Mucosa of descending colon (tissue), 3 donors: ENCODE measurements at regions not wholly inside any gene's neighbourhood (a gene's known extent, or its start where the extent isn't known, plus 50 kb on each side); places are given as distances from the start of the nearest gene placed in this dataset.
"Not testable (repeated sequence)": the region's sequence is repeated elsewhere in the genome, so short reads cannot be mapped to it uniquely, and the experiment has no call there.

Source experiments
- ATAC-seq: fragments of 200-7000 bp; cut with Tn5 transposase; one replicate; pipeline ENCODE4 v1.9.1; 2020; ENCODE audit warnings: mild to moderate bottlenecking, moderate library complexity
- DNase-seq, 3 donors: peaks; one replicate each; pipeline ENCODE4 v3.0.0-alpha.2; 2020
- H3K36me3 ChIP-seq: fragments of 200-600 bp; one replicate; pipeline ENCODE4 v1.8.0; 2021; ENCODE audit warnings: low read depth, mild to moderate bottlenecking
- H3K4me1 ChIP-seq: fragments of 200-600 bp; one replicate; pipeline ENCODE4 v1.8.0; 2021; ENCODE audit warnings: low read depth, mild to moderate bottlenecking
- H3K4me3 ChIP-seq: fragments of 200-600 bp; one replicate; pipeline ENCODE4 v1.8.0; 2021; ENCODE audit warnings: mild to moderate bottlenecking
- H3K9me3 ChIP-seq: fragments of 200-600 bp; one replicate; pipeline ENCODE4 v1.8.0; 2021; ENCODE audit warnings: mild to moderate bottlenecking
- CTCF ChIP-seq: fragments of 200-600 bp; IDR thresholded peaks from one replicate; pipeline ENCODE4 v1.8.0; 2022; ENCODE audit warnings: antibody characterized with exemption, mild to moderate bottlenecking
- intact Hi-C, 2 donors: fragments of 100-400 bp; cut with DNase I in 1 of 2; cut with micrococcal nuclease in 1 of 2; formaldehyde crosslinking; loops; one replicate each; pipeline versions ENCODE4 v1.11.0 to v1.11.1; 2022; cut with DNase I, micrococcal nuclease
- donor health status: DM: no; HTN: no; CAD: no; lungs with moderate emphysema.
- donor health status: DM: no; HTN: no; CAD: no.
- donor health status: DM: no; HTN: yes; CAD: no.

- Histone ChIP-seq H3K36me3 (no peaks in the 10 kb centered on the region), H3K4me1 (no peaks in the 10 kb centered on the region), H3K9me3 (no peaks in the 10 kb centered on the region), H3K4me3 (no peak overlapping the region)
- ATAC-seq = no peak
- DNase-seq = no peak
- intact Hi-C loops = no loop called here
- TF ChIP-seq CTCF = no peak
Measured at GRCh38 chr3:139132976-139133375, 88.3 kb upstream of the PRR23C start.

GRCh38 chr3:139134678-139135372 lies 90.1 kb upstream of the PRR23C start:
- ATAC-seq = no peak

GRCh38 chr3:139135657-139136056 lies 91.0 kb upstream of the PRR23C start:
- H3K9me3 ChIP-seq = no peaks in the 10 kb centered on the region
- ATAC-seq (no peak), DNase-seq (no peak)
- intact Hi-C loops = no loop called here
- H3K4me1 ChIP-seq = no peaks in the 10 kb centered on the region
- no peaks in the 10 kb centered on the region for H3K36me3 ChIP-seq
- no peak for TF ChIP-seq CTCF
- no peak overlapping the region for H3K4me3 ChIP-seq

More at GRCh38 chr3:139134678-139135372, 90.1 kb upstream of the PRR23C start:
- no peak for TF ChIP-seq CTCF
- Histone ChIP-seq H3K4me3 (no peak overlapping the region), H3K9me3 (no peaks in the 10 kb centered on the region), H3K4me1 (no peaks in the 10 kb centered on the region), H3K36me3 (no peaks in the 10 kb centered on the region)
- intact Hi-C loops = no loop called here
- no peak for DNase-seq

GRCh38 chr3:139136469-139137202 lies 91.9 kb upstream of the PRR23C start:
- ATAC-seq (no peak), DNase-seq (no peak)
- no peak for TF ChIP-seq CTCF
- Histone ChIP-seq H3K4me1 (no peaks in the 10 kb centered on the region), H3K9me3 (no peaks in the 10 kb centered on the region), H3K36me3 (no peaks in the 10 kb centered on the region), H3K4me3 (no peak overlapping the region)
- intact Hi-C loops = no loop called here

GRCh38 chr3:139140553-139140952 lies 95.9 kb upstream of the PRR23C start:
- peak; percentile 76 for ATAC-seq
- Histone ChIP-seq H3K9me3 (no peaks in the 10 kb centered on the region), H3K4me1 (no peaks in the 10 kb centered on the region), H3K4me3 (no peak overlapping the region), H3K36me3 (no peaks in the 10 kb centered on the region)
- DNase-seq = no peak
- intact Hi-C loops = no loop called here
- no peak for TF ChIP-seq CTCF

GRCh38 chr3:139145980-139146379 lies 101.3 kb upstream of the PRR23C start:
- DNase-seq, H3K9me3 ChIP-seq, intact Hi-C loops, H3K4me1 ChIP-seq, ATAC-seq, H3K4me3 ChIP-seq, H3K36me3 ChIP-seq: not testable (repeated sequence)
